ENCODE measurements at regions not wholly inside any gene's neighbourhood (a gene's known extent, or its start where the extent isn't known, plus 50 kb on each side); places are given as distances from the start of the nearest gene placed in this dataset.

- intact Hi-C loops (cut with DNase I): no loop called here
- WGBS, 2 donors: 58 to 61% methylated on average over 9 of the region's 9 CpGs
- H3K27ac ChIP-seq (ENCODE audit: low read depth in 1 of 2, low read length in 2 of 2): no peak overlapping the region
- no peak for ATAC-seq (ENCODE audit: low FRiP score)
- no peak for DNase-seq
- no peaks in the 10 kb centered on the region for H3K36me3 ChIP-seq (ENCODE audit: control insufficient read depth in 1 of 2, insufficient read depth in 2 of 2, low read length in 1 of 2)
- no peaks in the 10 kb centered on the region for H3K4me1 ChIP-seq (ENCODE audit: control insufficient read depth in 1 of 2, insufficient read depth in 2 of 2, low read length in 2 of 2)
- H3K4me3 ChIP-seq (ENCODE audit: low read length in 2 of 2): no peak overlapping the region
- H3K9me3 ChIP-seq (ENCODE audit: control insufficient read depth, low read length): no peaks in the 10 kb centered on the region
- no peaks in the 10 kb centered on the region for H3K27me3 ChIP-seq (ENCODE audit: control insufficient read depth in 1 of 2, insufficient read depth in 2 of 2, low read length in 1 of 2)
Measured at GRCh38 chr18:77530732-77531131, 281.1 kb downstream of the GALR1 start.

- intact Hi-C loops (cut with DNase I): no loop called here
- Histone ChIP-seq H3K27me3 (ENCODE audit: control insufficient read depth in 1 of 2, insufficient read depth in 2 of 2, low read length in 1 of 2) (no peaks in the 10 kb centered on the region), H3K4me3 (ENCODE audit: low read length in 2 of 2) (no peak overlapping the region), H3K4me1 (ENCODE audit: control insufficient read depth in 1 of 2, insufficient read depth in 2 of 2, low read length in 2 of 2) (no peaks in the 10 kb centered on the region), H3K9me3 (ENCODE audit: control insufficient read depth, low read length) (no peaks in the 10 kb centered on the region), H3K36me3 (ENCODE audit: control insufficient read depth in 1 of 2, insufficient read depth in 2 of 2, low read length in 1 of 2) (no peaks in the 10 kb centered on the region), H3K27ac (ENCODE audit: low read depth in 1 of 2, low read length in 2 of 2) (no peak overlapping the region)
- WGBS, 2 donors: 89 to 92% methylated on average over 6 of the region's 6 CpGs
- ATAC-seq (ENCODE audit: low FRiP score) (no peak), DNase-seq (no peak)
Measured at GRCh38 chr18:77539860-77540259, 290.2 kb downstream of the GALR1 start.

GRCh38 chr18:77544792-77545191 is 295.1 kb downstream of the GALR1 start:
- no peaks in the 10 kb centered on the region for H3K36me3 ChIP-seq (ENCODE audit: control insufficient read depth in 1 of 2, insufficient read depth in 2 of 2, low read length in 1 of 2)
- no peak overlapping the region for H3K27ac ChIP-seq (ENCODE audit: low read depth in 1 of 2, low read length in 2 of 2)
- 82 to 84% methylated on average over 6 of the region's 6 CpGs for WGBS, 2 donors
- no peak for DNase-seq
- no peak for ATAC-seq (ENCODE audit: low FRiP score)
- no peaks in the 10 kb centered on the region for H3K27me3 ChIP-seq (ENCODE audit: control insufficient read depth in 1 of 2, insufficient read depth in 2 of 2, low read length in 1 of 2)
- no peak overlapping the region for H3K4me3 ChIP-seq (ENCODE audit: low read length in 2 of 2)
- intact Hi-C loops (cut with DNase I): no loop called here
- H3K9me3 ChIP-seq (ENCODE audit: control insufficient read depth, low read length): no peaks in the 10 kb centered on the region
- H3K4me1 ChIP-seq (ENCODE audit: control insufficient read depth in 1 of 2, insufficient read depth in 2 of 2, low read length in 2 of 2): no peaks in the 10 kb centered on the region

GRCh38 chr18:77547757-77548156 is 298.1 kb downstream of the GALR1 start:
- ATAC-seq (ENCODE audit: low FRiP score): no peak

GRCh38 chr18:77548790-77549420 is 299.3 kb downstream of the GALR1 start:
- WGBS, 2 donors: 74 to 77% methylated on average over 8 of the region's 8 CpGs
- DNase-seq (no peak), ATAC-seq (ENCODE audit: low FRiP score) (no peak)
- Histone ChIP-seq H3K36me3 (ENCODE audit: control insufficient read depth in 1 of 2, insufficient read depth in 2 of 2, low read length in 1 of 2) (no peaks in the 10 kb centered on the region), H3K27me3 (ENCODE audit: control insufficient read depth in 1 of 2, insufficient read depth in 2 of 2, low read length in 1 of 2) (no peaks in the 10 kb centered on the region), H3K27ac (ENCODE audit: low read depth in 1 of 2, low read length in 2 of 2) (no peak overlapping the region), H3K9me3 (ENCODE audit: control insufficient read depth, low read length) (no peaks in the 10 kb centered on the region), H3K4me3 (ENCODE audit: low read length in 2 of 2) (no peak overlapping the region), H3K4me1 (ENCODE audit: control insufficient read depth in 1 of 2, insufficient read depth in 2 of 2, low read length in 2 of 2) (no peaks in the 10 kb centered on the region)
- intact Hi-C loops (cut with DNase I): no loop called here

More at GRCh38 chr18:77547757-77548156, 298.1 kb downstream of the GALR1 start:
- no peaks in the 10 kb centered on the region for H3K36me3 ChIP-seq (ENCODE audit: control insufficient read depth in 1 of 2, insufficient read depth in 2 of 2, low read length in 1 of 2)
- H3K4me1 ChIP-seq (ENCODE audit: control insufficient read depth in 1 of 2, insufficient read depth in 2 of 2, low read length in 2 of 2): no peaks in the 10 kb centered on the region
- no peaks in the 10 kb centered on the region for H3K9me3 ChIP-seq (ENCODE audit: control insufficient read depth, low read length)
- DNase-seq: no peak
- H3K4me3 ChIP-seq (ENCODE audit: low read length in 2 of 2): no peak overlapping the region
- intact Hi-C loops (cut with DNase I): no loop called here
- no peak overlapping the region for H3K27ac ChIP-seq (ENCODE audit: low read depth in 1 of 2, low read length in 2 of 2)
- no peaks in the 10 kb centered on the region for H3K27me3 ChIP-seq (ENCODE audit: control insufficient read depth in 1 of 2, insufficient read depth in 2 of 2, low read length in 1 of 2)
- 52 to 66% methylated on average over 5 of the region's 5 CpGs for WGBS, 2 donors

- Histone ChIP-seq H3K9me3 (ENCODE audit: control insufficient read depth, low read length) (no peaks in the 10 kb centered on the region), H3K4me1 (ENCODE audit: control insufficient read depth in 1 of 2, insufficient read depth in 2 of 2, low read length in 2 of 2) (no peaks in the 10 kb centered on the region), H3K27ac (ENCODE audit: low read depth in 1 of 2, low read length in 2 of 2) (no peak overlapping the region), H3K27me3 (ENCODE audit: control insufficient read depth in 1 of 2, insufficient read depth in 2 of 2, low read length in 1 of 2) (no peaks in the 10 kb centered on the region), H3K4me3 (ENCODE audit: low read length in 2 of 2) (no peak overlapping the region), H3K36me3 (ENCODE audit: control insufficient read depth in 1 of 2, insufficient read depth in 2 of 2, low read length in 1 of 2) (no peaks in the 10 kb centered on the region)
- WGBS, 2 donors: 51 to 63% methylated on average over 5 of the region's 5 CpGs
- intact Hi-C loops (cut with DNase I): no loop called here
- no peak for DNase-seq
- ATAC-seq (ENCODE audit: low FRiP score): no peak
Measured at GRCh38 chr18:77550625-77551024, 301.0 kb downstream of the GALR1 start.

- no peak for DNase-seq
Measured at GRCh38 chr18:77551055-77551454, 301.4 kb downstream of the GALR1 start.

GRCh38 chr18:77552945-77553344 is 303.3 kb downstream of the GALR1 start:
- ATAC-seq (ENCODE audit: low FRiP score) (no peak), DNase-seq (no peak)
- no peaks in the 10 kb centered on the region for H3K9me3 ChIP-seq (ENCODE audit: control insufficient read depth, low read length)
- H3K27me3 ChIP-seq (ENCODE audit: control insufficient read depth in 1 of 2, insufficient read depth in 2 of 2, low read length in 1 of 2): no peaks in the 10 kb centered on the region
- no peaks in the 10 kb centered on the region for H3K4me1 ChIP-seq (ENCODE audit: control insufficient read depth in 1 of 2, insufficient read depth in 2 of 2, low read length in 2 of 2)
- no peak overlapping the region for H3K4me3 ChIP-seq (ENCODE audit: low read length in 2 of 2)
- H3K27ac ChIP-seq (ENCODE audit: low read depth in 1 of 2, low read length in 2 of 2): no peak overlapping the region
- intact Hi-C loops (cut with DNase I): no loop called here
- WGBS, 2 donors: 75 to 77% methylated on average over 3 of the region's 3 CpGs
- H3K36me3 ChIP-seq (ENCODE audit: control insufficient read depth in 1 of 2, insufficient read depth in 2 of 2, low read length in 1 of 2): no peaks in the 10 kb centered on the region

More at GRCh38 chr18:77551055-77551454, 301.4 kb downstream of the GALR1 start:
- Histone ChIP-seq H3K4me3 (ENCODE audit: low read length in 2 of 2) (no peak overlapping the region), H3K36me3 (ENCODE audit: control insufficient read depth in 1 of 2, insufficient read depth in 2 of 2, low read length in 1 of 2) (no peaks in the 10 kb centered on the region), H3K4me1 (ENCODE audit: control insufficient read depth in 1 of 2, insufficient read depth in 2 of 2, low read length in 2 of 2) (no peaks in the 10 kb centered on the region), H3K27me3 (ENCODE audit: control insufficient read depth in 1 of 2, insufficient read depth in 2 of 2, low read length in 1 of 2) (no peaks in the 10 kb centered on the region), H3K9me3 (ENCODE audit: control insufficient read depth, low read length) (no peaks in the 10 kb centered on the region), H3K27ac (ENCODE audit: low read depth in 1 of 2, low read length in 2 of 2) (no peak overlapping the region)
- 81 to 84% methylated on average over 3 of the region's 3 CpGs for WGBS, 2 donors
- intact Hi-C loops (cut with DNase I): no loop called here
- ATAC-seq (ENCODE audit: low FRiP score): no peak

GRCh38 chr18:77554061-77554460 is 304.4 kb downstream of the GALR1 start:
- Histone ChIP-seq H3K36me3 (ENCODE audit: control insufficient read depth in 1 of 2, insufficient read depth in 2 of 2, low read length in 1 of 2) (no peaks in the 10 kb centered on the region), H3K27me3 (ENCODE audit: control insufficient read depth in 1 of 2, insufficient read depth in 2 of 2, low read length in 1 of 2) (no peaks in the 10 kb centered on the region), H3K27ac (ENCODE audit: low read depth in 1 of 2, low read length in 2 of 2) (no peak overlapping the region), H3K9me3 (ENCODE audit: control insufficient read depth, low read length) (no peaks in the 10 kb centered on the region), H3K4me1 (ENCODE audit: control insufficient read depth in 1 of 2, insufficient read depth in 2 of 2, low read length in 2 of 2) (no peaks in the 10 kb centered on the region), H3K4me3 (ENCODE audit: low read length in 2 of 2) (no peak overlapping the region)
- WGBS, 2 donors: 79 to 81% methylated on average over 5 of the region's 5 CpGs
- ATAC-seq (ENCODE audit: low FRiP score) (no peak), DNase-seq (no peak)
- intact Hi-C loops (cut with DNase I): no loop called here

All from aorta (tissue), 5 donors.